ENCODE measurements at regions not wholly inside any gene's neighbourhood (a gene's known extent, or its start where the extent isn't known, plus 50 kb on each side); places are given as distances from the start of the nearest gene placed in this dataset.

- no peak for DNase-seq (ENCODE audit: extremely low spot score)
- TF ChIP-seq ARNT (IDR thresholded peaks at IDR 0.05) = no peak
- TF ChIP-seq TARDBP (IDR thresholded peaks at IDR 0.05) = no peak
- no peak for TF ChIP-seq HDGF (IDR thresholded peaks at IDR 0.05; ENCODE audit: borderline replicate concordance)
- no peak for TF ChIP-seq SP1 (IDR thresholded peaks at IDR 0.05)
- TF ChIP-seq SUZ12 (IDR thresholded peaks at IDR 0.05) = no peak
- TF ChIP-seq FOXM1 (IDR thresholded peaks at IDR 0.05; ENCODE audit: borderline replicate concordance) = no peak
- no peak for TF ChIP-seq ZNF384 (IDR thresholded peaks at IDR 0.05)
- TF ChIP-seq BHLHE40 (IDR thresholded peaks at IDR 0.05; ENCODE audit: borderline replicate concordance) = no peak
- TF ChIP-seq CTBP1 (IDR thresholded peaks at IDR 0.05; ENCODE audit: borderline replicate concordance) = no peak
- no peak for TF ChIP-seq PKNOX1 (IDR thresholded peaks at IDR 0.05)
- no peak for TF ChIP-seq LEF1 (IDR thresholded peaks at IDR 0.05; ENCODE audit: borderline replicate concordance)
- no peak for TF ChIP-seq FOXK2 (IDR thresholded peaks at IDR 0.05)
- no peak for TF ChIP-seq ELF4 (IDR thresholded peaks at IDR 0.05)
- ChIA-PET CTCF (no interaction called here), POLR2A (no interaction called here)
Measured at GRCh38 chr4:185071236-185071811, 53.0 kb downstream of the HELT start.

- DNase-seq (ENCODE audit: extremely low spot score) = no peak
- TF ChIP-seq ZNF384 (IDR thresholded peaks at IDR 0.05) (no peak), FOXK2 (IDR thresholded peaks at IDR 0.05) (no peak), BHLHE40 (IDR thresholded peaks at IDR 0.05; ENCODE audit: borderline replicate concordance) (no peak), HDGF (IDR thresholded peaks at IDR 0.05; ENCODE audit: borderline replicate concordance) (no peak), L3MBTL2 (conservative IDR thresholded peaks at IDR 0.05) (no peak), ELF4 (IDR thresholded peaks at IDR 0.05) (no peak), TARDBP (IDR thresholded peaks at IDR 0.05) (no peak), PKNOX1 (IDR thresholded peaks at IDR 0.05) (no peak), FOXM1 (IDR thresholded peaks at IDR 0.05; ENCODE audit: borderline replicate concordance) (no peak), SUZ12 (IDR thresholded peaks at IDR 0.05) (no peak), NFRKB (IDR thresholded peaks at IDR 0.05) (no peak), ARNT (IDR thresholded peaks at IDR 0.05) (no peak)
- POLR2A ChIA-PET = no interaction called here
- CTCF ChIA-PET = interaction anchor here (0.6 to 0.9 kb wide), 3 partner anchors 12 to 68 kb away, joined by 3 to 8 read pairs (median 3); no protein-coding TSS in a partner anchor
Measured at GRCh38 chr4:185079271-185079905, 61.1 kb downstream of the HELT start.

- no peak for TF ChIP-seq SUZ12 (IDR thresholded peaks at IDR 0.05)
- TF ChIP-seq FOXK2 (IDR thresholded peaks at IDR 0.05) = no peak
- TF ChIP-seq TARDBP (IDR thresholded peaks at IDR 0.05) = no peak
- TF ChIP-seq ARNT (IDR thresholded peaks at IDR 0.05) = no peak
- TF ChIP-seq FOXM1 (IDR thresholded peaks at IDR 0.05; ENCODE audit: borderline replicate concordance) = no peak
- TF ChIP-seq SP1 (IDR thresholded peaks at IDR 0.05) = no peak
- TF ChIP-seq PKNOX1 (IDR thresholded peaks at IDR 0.05) = no peak
- TF ChIP-seq NFRKB (IDR thresholded peaks at IDR 0.05) = no peak
- no peak for TF ChIP-seq BHLHE40 (IDR thresholded peaks at IDR 0.05; ENCODE audit: borderline replicate concordance)
- no peak for TF ChIP-seq FOXA1 (IDR thresholded peaks at IDR 0.05)
- TF ChIP-seq L3MBTL2 (conservative IDR thresholded peaks at IDR 0.05) = no peak
- TF ChIP-seq LEF1 (IDR thresholded peaks at IDR 0.05; ENCODE audit: borderline replicate concordance) = no peak
- TF ChIP-seq ELF4 (IDR thresholded peaks at IDR 0.05) = no peak
- no peak for TF ChIP-seq ZNF384 (IDR thresholded peaks at IDR 0.05)
- TF ChIP-seq HDGF (IDR thresholded peaks at IDR 0.05; ENCODE audit: borderline replicate concordance) = no peak
- no peak for TF ChIP-seq CTBP1 (IDR thresholded peaks at IDR 0.05; ENCODE audit: borderline replicate concordance)
- CTCF ChIA-PET = no interaction called here
- POLR2A ChIA-PET = no interaction called here
- no peak for DNase-seq (ENCODE audit: extremely low spot score)
Measured at GRCh38 chr4:185080545-185080944, 62.3 kb downstream of the HELT start.

GRCh38 chr4:185082561-185082960, 60.5 kb upstream of the SLC25A4 start:
- TF ChIP-seq FOXK2 (IDR thresholded peaks at IDR 0.05) (no peak), CTBP1 (IDR thresholded peaks at IDR 0.05; ENCODE audit: borderline replicate concordance) (no peak), LEF1 (IDR thresholded peaks at IDR 0.05; ENCODE audit: borderline replicate concordance) (no peak), ARNT (IDR thresholded peaks at IDR 0.05) (no peak), FOXA1 (IDR thresholded peaks at IDR 0.05) (no peak), FOXM1 (IDR thresholded peaks at IDR 0.05; ENCODE audit: borderline replicate concordance) (no peak), ZNF384 (IDR thresholded peaks at IDR 0.05) (no peak), SUZ12 (IDR thresholded peaks at IDR 0.05) (no peak), PKNOX1 (IDR thresholded peaks at IDR 0.05) (no peak), ELF4 (IDR thresholded peaks at IDR 0.05) (no peak), TARDBP (IDR thresholded peaks at IDR 0.05) (no peak), SP1 (IDR thresholded peaks at IDR 0.05) (no peak), HDGF (IDR thresholded peaks at IDR 0.05; ENCODE audit: borderline replicate concordance) (no peak), BHLHE40 (IDR thresholded peaks at IDR 0.05; ENCODE audit: borderline replicate concordance) (no peak), L3MBTL2 (conservative IDR thresholded peaks at IDR 0.05) (no peak), NFRKB (IDR thresholded peaks at IDR 0.05) (no peak)
- CTCF ChIA-PET = no interaction called here
- no peak for DNase-seq (ENCODE audit: extremely low spot score)
- POLR2A ChIA-PET = no interaction called here

GRCh38 chr4:185086053-185086452, 57.0 kb upstream of the SLC25A4 start:
- POLR2A ChIA-PET = no interaction called here
- CTCF ChIA-PET = interaction anchor here (1.0 to 2.4 kb wide), 3 partner anchors 10 to 17 kb away, joined by 3 to 10 read pairs (median 6); no protein-coding TSS in a partner anchor
- no peak for DNase-seq (ENCODE audit: extremely low spot score)
- TF ChIP-seq SP1 (IDR thresholded peaks at IDR 0.05) (no peak), SUZ12 (IDR thresholded peaks at IDR 0.05) (no peak), HDGF (IDR thresholded peaks at IDR 0.05; ENCODE audit: borderline replicate concordance) (no peak), ARNT (IDR thresholded peaks at IDR 0.05) (no peak), BHLHE40 (IDR thresholded peaks at IDR 0.05; ENCODE audit: borderline replicate concordance) (no peak), FOXA1 (IDR thresholded peaks at IDR 0.05) (no peak), FOXK2 (IDR thresholded peaks at IDR 0.05) (no peak), L3MBTL2 (conservative IDR thresholded peaks at IDR 0.05) (no peak), TARDBP (IDR thresholded peaks at IDR 0.05) (no peak), FOXM1 (IDR thresholded peaks at IDR 0.05; ENCODE audit: borderline replicate concordance) (no peak), CTBP1 (IDR thresholded peaks at IDR 0.05; ENCODE audit: borderline replicate concordance) (no peak), ELF4 (IDR thresholded peaks at IDR 0.05) (no peak), LEF1 (IDR thresholded peaks at IDR 0.05; ENCODE audit: borderline replicate concordance) (no peak), ZNF384 (IDR thresholded peaks at IDR 0.05) (no peak), NFRKB (IDR thresholded peaks at IDR 0.05) (no peak)
